ENCODE measurements at regions not wholly inside any gene's neighbourhood (a gene's known extent, or its start where the extent isn't known, plus 50 kb on each side); places are given as distances from the start of the nearest gene placed in this dataset.
"Not testable (repeated sequence)": the region's sequence is repeated elsewhere in the genome, so short reads cannot be mapped to it uniquely, and the experiment has no call there.

DNA sequence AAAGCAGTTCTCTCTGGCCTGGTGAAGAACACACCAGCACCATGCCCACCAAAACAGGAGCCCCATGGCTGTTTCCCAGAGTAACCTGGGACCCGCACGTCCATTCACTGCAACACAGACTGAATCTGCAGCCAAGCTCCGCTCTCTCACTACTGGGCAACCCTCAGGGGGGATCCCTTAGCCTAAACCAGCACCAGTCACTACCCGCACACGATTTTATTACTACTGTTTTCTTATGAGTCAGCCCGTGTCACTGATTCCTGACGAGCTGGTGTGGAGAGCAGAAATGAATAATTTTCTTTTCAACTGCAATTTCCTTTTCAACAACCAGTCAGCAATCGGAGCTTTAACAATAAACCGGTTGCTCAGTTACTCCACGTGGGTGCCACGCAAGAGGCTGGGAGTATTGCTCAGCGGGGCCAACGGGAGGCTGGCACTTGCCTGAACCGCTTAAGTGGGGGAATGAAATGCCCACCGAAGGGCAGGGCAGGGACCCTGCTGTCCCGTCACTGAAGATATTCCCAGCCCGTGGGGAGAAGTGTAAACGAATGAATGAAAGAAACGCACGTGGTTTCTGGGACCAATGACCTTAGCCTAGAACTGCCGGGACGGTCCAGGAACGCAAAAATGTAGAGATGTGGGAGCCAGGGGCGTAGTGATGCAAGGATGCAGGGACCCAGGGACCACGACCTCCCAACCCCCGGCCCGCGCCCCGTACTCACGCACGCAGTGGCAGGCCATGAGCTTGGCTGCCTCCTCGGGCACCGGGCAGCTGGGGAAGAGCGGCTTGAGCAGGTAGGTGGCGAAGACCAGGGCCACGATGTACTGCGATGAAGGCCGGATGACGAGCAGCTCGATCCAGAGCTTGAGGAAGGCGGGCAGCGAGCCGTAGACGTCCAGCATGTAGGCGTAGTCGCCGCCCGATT lies 50.4 kb upstream of the SPN start:
- peak overlapping the region; percentile 88 to 91 for H3K4me3 Mint-ChIP-seq
- DNase-seq = peak; percentile 46 to 65
- not testable (repeated sequence) for H3K27me3 Mint-ChIP-seq, H3K9me3 Mint-ChIP-seq
- H3K4me1 Mint-ChIP-seq = peaks cover 17% of the 10 kb centered on the region
- ATAC-seq = peak; percentile 93
- H3K27ac Mint-ChIP-seq = peak overlapping the region; percentile 97 to 99

All from stimulated activated naive CD8-positive, alpha-beta T cell treated with anti-CD3 and anti-CD28 coated beads, Interleukin-15, amount 100 ng/mL, for 72 hours (primary cell).